ENCODE measurements at regions not wholly inside any gene's neighbourhood (a gene's known extent, or its start where the extent isn't known, plus 50 kb on each side); places are given as distances from the start of the nearest gene placed in this dataset.
A peak's percentile ranks its signal among the peaks of the same experiment; 100 is the strongest.

GRCh38 chrX:39903937-39904336, 193.8 kb downstream of the BCOR start (continued):
- no peak for TF ChIP-seq IRF3 (IDR thresholded peaks at IDR 0.05; ENCODE audit: low read depth, low read length)
- no peak for TF ChIP-seq TAF1 (IDR thresholded peaks at IDR 0.05; ENCODE audit: borderline replicate concordance, low read depth, low read length)
- no peak for TF ChIP-seq USF2 (IDR thresholded peaks at IDR 0.05; ENCODE audit: borderline replicate concordance, low read depth, low read length)
- TF ChIP-seq TCF12 (IDR thresholded peaks at IDR 0.05), result peak; percentile 64; the same call in 1 of the 2 replicates
- TF ChIP-seq FOSL2 (IDR thresholded peaks at IDR 0.05; ENCODE audit: borderline replicate concordance, low read depth), result peak; percentile 78
- no peak for TF ChIP-seq FOXM1 (IDR thresholded peaks at IDR 0.05; ENCODE audit: low read depth)
- TF ChIP-seq CTCF (IDR thresholded peaks at IDR 0.05), result no peak
- TF ChIP-seq RCOR1 (IDR thresholded peaks at IDR 0.05; ENCODE audit: low read length), result no peak
- no peak for TF ChIP-seq FOXJ3 (CRISPR knock-in tag; IDR thresholded peaks at IDR 0.05)
- no peak for TF ChIP-seq MXI1 (IDR thresholded peaks at IDR 0.05; ENCODE audit: low read depth, low read length)
- no peak for TF ChIP-seq RFX5 (IDR thresholded peaks at IDR 0.05; ENCODE audit: low read length)

- CTCF ChIA-PET, result no interaction called here
- H3K36me3 ChIP-seq (replicated peaks in 1 of 2; ENCODE audit: control insufficient read depth in 1 of 2, insufficient read depth in 2 of 2, low read length in 1 of 2), result no peaks in the 10 kb centered on the region
- H3K4me2 ChIP-seq, result no peak overlapping the region
- H2AFZ ChIP-seq (ENCODE audit: low read depth), result no peak overlapping the region
- H3K4me3 ChIP-seq (ENCODE audit: low read depth in 2 of 2, low read length in 1 of 2), result no peak overlapping the region
- H3K9me2 ChIP-seq, result no peaks in the 10 kb centered on the region
- peak; percentile 32 for DNase-seq
- TF ChIP-seq FOXM1 (IDR thresholded peaks at IDR 0.05; ENCODE audit: low read depth), result no peak
- H3K79me2 ChIP-seq (ENCODE audit: insufficient read depth), result no peaks in the 10 kb centered on the region
- no peaks in the 10 kb centered on the region for H3K9me3 ChIP-seq
- no peaks in the 10 kb centered on the region for H3F3A ChIP-seq (replicated peaks; ENCODE audit: insufficient read depth)
- H3K27me3 ChIP-seq (ENCODE audit: insufficient read depth), result no peaks in the 10 kb centered on the region; the same call in 1 of the 2 replicates
- WGBS (ENCODE audit: low lambda C conversion rate), result 54% methylated on average over 14 of the region's 21 CpGs
- no peak overlapping the region; a peak in 1 of 4 replicates for H3K27ac ChIP-seq (ENCODE audit: low read depth in 2 of 2, low read length in 1 of 2)
- H3K4me1 ChIP-seq (ENCODE audit: control insufficient read depth in 1 of 2, insufficient read depth in 2 of 2, low read depth in 1 of 2, low read length in 1 of 2), result peaks cover 25 to 26% of the 10 kb centered on the region in 2 experiments; a peak in 3 of 4 replicates
- H3K9ac ChIP-seq, result no peak overlapping the region
- H4K20me1 ChIP-seq (ENCODE audit: insufficient read depth), result no peaks in the 10 kb centered on the region
- POLR2A ChIA-PET, result no interaction called here
Measured at GRCh38 chrX:39904816-39905537, 192.8 kb downstream of the BCOR start.
